Naive thymus-derived CD4-positive, alpha-beta T cell (primary cell): ENCODE measurements at regions not wholly inside any gene's neighbourhood (a gene's known extent, or its start where the extent isn't known, plus 50 kb on each side); places are given as distances from the start of the nearest gene placed in this dataset.

Experiments
- ATAC-seq: fragments of 150-1000 bp; cut with Tn5 transposase; 2 replicates; pipeline ENCODE4 v1.10.0; 2021; ENCODE audit warnings: mild to moderate bottlenecking, moderate library complexity
- CTCF ChIA-PET: fragments of 350-600 bp; sonication (Branson Sonifier 250); formaldehyde crosslinking; loops from one replicate; lab custom pipeline; 2021; ENCODE audit warnings: antibody characterized with exemption; lab: Charles Lee
- POLR2A ChIA-PET: fragments of 350-600 bp; sonication (Branson Sonifier 250); formaldehyde crosslinking; loops from one replicate; lab custom pipeline; 2021; ENCODE audit warnings: antibody characterized with exemption, inconsistent platforms; lab: Charles Lee
- DNase-seq, 9 donors: peaks; one replicate each; pipeline versions ENCODE4 v3.0.0 to v3.0.0-alpha.2; 2020 to 2022; ENCODE audit warnings: mixed read lengths in 1 of 9
- H3K27ac ChIP-seq: one replicate; pipeline ENCODE4 v1.7.0; 2013; ENCODE audit warnings: mild to moderate bottlenecking, low read depth, low read length, moderate library complexity
- H3K27me3 ChIP-seq, 2 donors: one replicate each; pipeline ENCODE4 v1.7.0; 2013; ENCODE audit warnings: low read length in 2 of 2, mild to moderate bottlenecking in 2 of 2, moderate library complexity in 2 of 2; ENCODE audit not compliant: control insufficient read depth in 2 of 2, insufficient read depth in 2 of 2
- H3K36me3 ChIP-seq, 3 experiments: 1 replicate in 2 of 3; 2 replicates in 1 of 3; pipeline ENCODE4 v1.7.0; 2013; ENCODE audit warnings: low read length in 3 of 3, mild to moderate bottlenecking in 3 of 3, moderate library complexity in 1 of 3; ENCODE audit not compliant: insufficient read depth in 3 of 3, control insufficient read depth in 2 of 3
- H3K4me1 ChIP-seq, 2 donors: one replicate each; pipeline ENCODE4 v1.7.0; 2013; ENCODE audit warnings: low read length in 2 of 2, mild to moderate bottlenecking in 2 of 2, moderate library complexity in 1 of 2; ENCODE audit not compliant: control insufficient read depth in 2 of 2, insufficient read depth in 2 of 2
- H3K4me3 ChIP-seq: 2 replicates; pipeline ENCODE4 v1.7.0; 2013; ENCODE audit warnings: mild to moderate bottlenecking, low read length
- H3K9me3 ChIP-seq, 3 experiments: 1 replicate in 2 of 3; 2 replicates in 1 of 3; pipeline ENCODE4 v1.7.0; 2013; ENCODE audit warnings: low read length in 3 of 3; ENCODE audit not compliant: control insufficient read depth in 2 of 3
- H3K27ac Mint-ChIP-seq, 9 donors: one replicate each; pipeline ENCODE4 v1.8.0; 2020 to 2022; ENCODE audit warnings: mixed read lengths in 9 of 9, mild to moderate bottlenecking in 8 of 9, moderate library complexity in 5 of 9, inconsistent platforms in 2 of 9
- H3K27me3 Mint-ChIP-seq, 5 donors: one replicate each; pipeline ENCODE4 v1.8.0; 2021 to 2022; ENCODE audit warnings: mixed read lengths in 5 of 5, mild to moderate bottlenecking in 1 of 5
- H3K36me3 Mint-ChIP-seq, 5 donors: one replicate each; pipeline ENCODE4 v1.8.0; 2020 to 2022; ENCODE audit warnings: mixed read lengths in 5 of 5, mild to moderate bottlenecking in 3 of 5, inconsistent platforms in 1 of 5
- H3K4me1 Mint-ChIP-seq, 7 donors: one replicate each; pipeline ENCODE4 v1.8.0; 2020 to 2022; ENCODE audit warnings: mixed read lengths in 7 of 7, mild to moderate bottlenecking in 3 of 7, inconsistent platforms in 1 of 7
- H3K4me3 Mint-ChIP-seq, 10 donors: one replicate each; pipeline ENCODE4 v1.8.0; 2020 to 2022; ENCODE audit warnings: mild to moderate bottlenecking in 10 of 10, mixed read lengths in 10 of 10, moderate library complexity in 6 of 10, inconsistent platforms in 2 of 10
- H3K9me3 Mint-ChIP-seq, 11 donors: one replicate each; pipeline ENCODE4 v1.8.0; 2020 to 2022; ENCODE audit warnings: mixed read lengths in 11 of 11, mild to moderate bottlenecking in 4 of 11, inconsistent platforms in 1 of 11, moderate library complexity in 1 of 11
- intact Hi-C, 2 donors: fragments of 100-400 bp; cut with micrococcal nuclease; formaldehyde crosslinking; loops; one replicate each; pipeline ENCODE4 v1.15.1; 2023

- H3K4me1 Mint-ChIP-seq: no peaks in the 10 kb centered on the region
- no peak for ATAC-seq
- H3K27me3 Mint-ChIP-seq: peaks cover 0 to 4% (median 0%) of the 10 kb centered on the region in 5 donors
- ChIA-PET POLR2A (no interaction called here), CTCF (no interaction called here)
- Histone ChIP-seq H3K4me3 (no peak overlapping the region), H3K27me3 (no peaks in the 10 kb centered on the region), H3K4me1 (no peaks in the 10 kb centered on the region), H3K36me3 (no peaks in the 10 kb centered on the region), H3K27ac (no peak overlapping the region), H3K9me3 (no peaks in the 10 kb centered on the region)
- no peak overlapping the region for H3K27ac Mint-ChIP-seq
- intact Hi-C loops: no loop called here
- DNase-seq: no peak
- H3K36me3 Mint-ChIP-seq: no peaks in the 10 kb centered on the region
- H3K9me3 Mint-ChIP-seq: no peaks in the 10 kb centered on the region
- no peak overlapping the region for H3K4me3 Mint-ChIP-seq
Observed at GRCh38 chr6:90795078-90795477, 208.2 kb upstream of the MAP3K7 start.

- no peak overlapping the region for H3K4me3 Mint-ChIP-seq
- ChIA-PET CTCF (no interaction called here), POLR2A (no interaction called here)
- H3K4me1 ChIP-seq: no peaks in the 10 kb centered on the region
- no peaks in the 10 kb centered on the region for H3K9me3 Mint-ChIP-seq
- no peak for DNase-seq
- peaks cover 0 to 4% (median 0%) of the 10 kb centered on the region in 5 donors for H3K27me3 Mint-ChIP-seq
- H3K36me3 ChIP-seq: no peaks in the 10 kb centered on the region
- H3K27me3 ChIP-seq: no peaks in the 10 kb centered on the region
- no peaks in the 10 kb centered on the region for H3K4me1 Mint-ChIP-seq
- intact Hi-C loops: no loop called here
- no peak overlapping the region for H3K4me3 ChIP-seq
- H3K27ac ChIP-seq: no peak overlapping the region
- no peak overlapping the region for H3K27ac Mint-ChIP-seq
- no peaks in the 10 kb centered on the region for H3K9me3 ChIP-seq
- no peak for ATAC-seq
- no peaks in the 10 kb centered on the region for H3K36me3 Mint-ChIP-seq
Observed at GRCh38 chr6:90793771-90794170, 206.9 kb upstream of the MAP3K7 start.

DNA sequence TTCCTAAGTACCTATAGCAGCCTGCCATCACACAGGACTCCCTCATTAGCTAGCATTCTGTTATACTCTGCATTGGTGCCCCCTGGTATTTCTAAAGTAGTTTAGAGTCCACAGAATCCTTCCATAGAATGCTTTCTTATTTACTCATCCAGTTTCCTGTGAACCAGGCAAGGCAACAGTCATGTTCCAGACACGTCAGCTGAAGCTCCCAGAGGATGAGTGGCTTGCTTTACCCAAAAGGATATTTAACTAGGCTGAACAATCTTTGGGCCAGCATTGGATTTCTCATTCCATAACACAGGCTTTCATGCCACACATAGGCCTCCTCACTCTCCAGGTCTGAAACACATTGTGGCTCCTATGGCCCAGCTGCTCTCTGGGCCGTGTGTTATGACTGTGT lies 203.8 kb upstream of the MAP3K7 start:
- no peaks in the 10 kb centered on the region for H3K36me3 Mint-ChIP-seq

DNA sequence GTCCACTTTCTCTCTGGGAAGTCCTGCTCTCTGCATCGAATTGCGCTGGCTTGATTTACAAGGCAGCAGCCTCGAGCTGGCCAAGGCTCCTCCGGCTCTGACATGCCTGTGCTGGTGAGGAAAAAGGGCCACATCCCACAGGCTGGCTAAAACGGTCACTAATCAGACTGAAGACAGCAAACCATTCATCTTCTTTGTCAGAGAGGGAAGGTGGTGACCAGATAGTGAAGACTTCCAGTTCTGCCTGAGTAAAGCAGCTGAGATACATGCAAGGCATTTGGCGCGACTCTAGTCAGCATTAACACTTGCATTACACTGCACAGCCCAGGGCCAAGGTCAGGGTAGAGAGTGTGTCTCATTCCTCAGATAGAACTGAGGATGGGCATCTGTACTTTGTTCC lies 203.2 kb upstream of the MAP3K7 start:
- Histone ChIP-seq H3K36me3 (no peaks in the 10 kb centered on the region), H3K4me3 (no peak overlapping the region), H3K4me1 (no peaks in the 10 kb centered on the region), H3K27ac (no peak overlapping the region), H3K9me3 (no peaks in the 10 kb centered on the region), H3K27me3 (no peaks in the 10 kb centered on the region)
- DNase-seq (no peak), ATAC-seq (no peak)
- ChIA-PET CTCF (no interaction called here), POLR2A (no interaction called here)
- H3K27me3 Mint-ChIP-seq: peaks cover 0 to 7% (median 4%) of the 10 kb centered on the region in 5 donors
- intact Hi-C loops: no loop called here
- no peak overlapping the region for H3K4me3 Mint-ChIP-seq
- H3K36me3 Mint-ChIP-seq: no peaks in the 10 kb centered on the region
- H3K9me3 Mint-ChIP-seq: peaks cover 0 to 1% (median 0%) of the 10 kb centered on the region in 11 donors
- H3K4me1 Mint-ChIP-seq: peaks cover 0 to under 1% (median 0%) of the 10 kb centered on the region in 7 donors
- H3K27ac Mint-ChIP-seq: no peak overlapping the region

More for the DNA sequence above, 203.8 kb upstream of the MAP3K7 start:
- H3K36me3 ChIP-seq: no peaks in the 10 kb centered on the region
- H3K27ac ChIP-seq: no peak overlapping the region
- no peak for DNase-seq
- Mint-ChIP-seq H3K27me3 (peaks cover 0 to 7% (median 4%) of the 10 kb centered on the region in 5 donors), H3K9me3 (no peaks in the 10 kb centered on the region), H3K4me1 (no peaks in the 10 kb centered on the region), H3K27ac (no peak overlapping the region), H3K4me3 (no peak overlapping the region)
- ChIA-PET CTCF (no interaction called here), POLR2A (no interaction called here)
- no peaks in the 10 kb centered on the region for H3K9me3 ChIP-seq
- no peaks in the 10 kb centered on the region for H3K27me3 ChIP-seq
- intact Hi-C loops: no loop called here
- H3K4me3 ChIP-seq: no peak overlapping the region
- H3K4me1 ChIP-seq: no peaks in the 10 kb centered on the region
- ATAC-seq: no peak

DNA sequence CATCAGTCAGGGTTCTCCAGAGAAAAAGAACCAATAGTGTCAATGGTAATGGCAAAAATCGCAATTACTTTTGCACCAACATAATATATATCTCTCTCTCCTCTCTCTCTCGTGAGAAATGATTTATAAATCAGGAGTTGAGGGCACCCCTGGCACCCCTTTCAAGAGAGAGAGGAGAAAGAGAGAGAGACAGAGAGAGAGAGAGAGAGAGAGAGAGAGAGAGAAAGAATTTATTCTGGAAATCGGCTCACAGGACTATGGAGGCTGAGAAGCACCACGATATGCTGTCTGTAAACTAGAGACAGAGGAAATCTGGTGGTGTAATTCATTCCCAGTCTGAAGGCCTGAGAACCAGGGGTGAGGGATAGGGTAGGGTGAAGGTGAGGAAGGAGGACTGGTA lies 201.9 kb upstream of the MAP3K7 start:
- Mint-ChIP-seq H3K4me1 (peaks cover 0 to 1% (median 0%) of the 10 kb centered on the region in 7 donors), H3K4me3 (no peak overlapping the region), H3K9me3 (peaks cover 0 to 1% (median 0%) of the 10 kb centered on the region in 11 donors), H3K36me3 (no peaks in the 10 kb centered on the region), H3K27ac (no peak overlapping the region), H3K27me3 (peaks cover 0 to 15% (median 4%) of the 10 kb centered on the region in 5 donors)
- no peaks in the 10 kb centered on the region for H3K9me3 ChIP-seq
- DNase-seq: no peak
- no peaks in the 10 kb centered on the region for H3K27me3 ChIP-seq
- ATAC-seq: no peak
- CTCF ChIA-PET: interaction anchor here (1.0 kb wide), 1 partner anchor 9 kb away, joined by 3 read pairs; no protein-coding TSS in a partner anchor
- no peaks in the 10 kb centered on the region for H3K36me3 ChIP-seq
- no peak overlapping the region for H3K4me3 ChIP-seq
- H3K27ac ChIP-seq: no peak overlapping the region
- intact Hi-C loops: no loop called here
- POLR2A ChIA-PET: no interaction called here
- H3K4me1 ChIP-seq: no peaks in the 10 kb centered on the region

- Mint-ChIP-seq H3K4me3 (no peak overlapping the region), H3K27me3 (peaks cover 0 to 15% (median 5%) of the 10 kb centered on the region in 5 donors), H3K36me3 (no peaks in the 10 kb centered on the region), H3K9me3 (peaks cover 0 to 1% (median 0%) of the 10 kb centered on the region in 11 donors), H3K27ac (no peak overlapping the region), H3K4me1 (peaks cover 0 to 1% (median 0%) of the 10 kb centered on the region in 7 donors)
- H3K27me3 ChIP-seq: no peaks in the 10 kb centered on the region
- CTCF ChIA-PET: no interaction called here
- H3K4me1 ChIP-seq: no peaks in the 10 kb centered on the region
- no peak overlapping the region for H3K4me3 ChIP-seq
- no peak for DNase-seq
- H3K36me3 ChIP-seq: no peaks in the 10 kb centered on the region
- intact Hi-C loops: no loop called here
- H3K9me3 ChIP-seq: no peaks in the 10 kb centered on the region
- H3K27ac ChIP-seq: no peak overlapping the region
- POLR2A ChIA-PET: no interaction called here
- no peak for ATAC-seq
Observed at GRCh38 chr6:90787446-90787845, 200.6 kb upstream of the MAP3K7 start.

DNA sequence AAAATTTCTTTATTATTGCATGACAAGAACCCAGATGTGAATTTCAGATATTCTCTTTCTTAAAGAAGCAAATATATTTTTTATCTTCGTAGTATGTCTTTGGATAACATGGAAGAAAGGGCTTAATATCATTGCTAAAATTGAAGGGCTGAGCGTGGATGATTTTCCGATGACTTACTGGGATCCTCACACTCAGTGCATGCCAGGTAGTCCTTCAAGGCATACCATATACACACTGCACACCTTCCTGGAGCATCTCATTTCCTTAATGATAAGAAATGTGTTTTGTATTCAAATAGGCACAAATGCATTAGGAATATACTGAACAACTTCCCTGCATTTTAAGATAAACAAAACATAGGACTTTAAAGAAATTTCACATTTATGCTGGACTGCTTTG lies 193.9 kb upstream of the MAP3K7 start:
- no peaks in the 10 kb centered on the region for H3K27me3 ChIP-seq
- DNase-seq (no peak), ATAC-seq (no peak)
- no peaks in the 10 kb centered on the region for H3K4me1 ChIP-seq
- peaks cover 0 to 1% (median 0%) of the 10 kb centered on the region in 7 donors for H3K4me1 Mint-ChIP-seq
- peaks cover 4 to 26% (median 16%) of the 10 kb centered on the region in 5 donors for H3K27me3 Mint-ChIP-seq
- peaks cover 0 to 1% (median 0%) of the 10 kb centered on the region in 11 donors for H3K9me3 Mint-ChIP-seq
- no peak overlapping the region for H3K27ac Mint-ChIP-seq
- no peaks in the 10 kb centered on the region for H3K36me3 ChIP-seq
- H3K27ac ChIP-seq: no peak overlapping the region
- POLR2A ChIA-PET: no interaction called here
- H3K9me3 ChIP-seq: no peaks in the 10 kb centered on the region
- no peak overlapping the region for H3K4me3 Mint-ChIP-seq
- intact Hi-C loops: no loop called here
- CTCF ChIA-PET: no interaction called here
- no peaks in the 10 kb centered on the region for H3K36me3 Mint-ChIP-seq
- H3K4me3 ChIP-seq: no peak overlapping the region
